ENCODE measurements at regions not wholly inside any gene's neighbourhood (a gene's known extent, or its start where the extent isn't known, plus 50 kb on each side); places are given as distances from the start of the nearest gene placed in this dataset.

DNA sequence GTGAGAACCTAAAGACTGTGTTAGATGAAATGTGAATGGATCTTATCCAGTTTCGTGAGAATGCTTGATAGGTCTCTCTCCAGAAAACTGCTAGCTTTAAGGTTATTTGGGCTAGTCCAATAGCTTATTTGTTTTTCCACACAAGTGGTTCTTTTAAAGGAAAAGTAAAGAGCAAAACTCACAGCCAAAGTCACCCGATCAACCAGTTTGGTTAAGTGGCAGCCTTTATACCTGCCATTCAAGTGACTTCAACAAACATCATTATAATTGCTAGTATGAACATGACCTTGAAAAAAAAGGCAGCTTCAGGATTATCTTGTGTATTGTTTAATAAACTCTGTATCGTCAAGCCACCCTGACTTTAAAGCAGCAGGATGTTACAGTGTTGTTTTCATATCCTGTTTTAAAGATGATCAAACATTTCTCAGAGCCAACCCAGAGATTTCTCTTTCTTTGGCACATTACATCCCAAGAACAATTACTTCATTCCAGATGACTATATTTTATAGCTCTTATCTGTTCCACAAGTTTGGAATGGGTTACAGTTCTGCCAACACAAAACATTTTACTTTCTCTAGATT lies 253.4 kb downstream of the EPHA7 start:
- TF ChIP-seq, protein P1, sequence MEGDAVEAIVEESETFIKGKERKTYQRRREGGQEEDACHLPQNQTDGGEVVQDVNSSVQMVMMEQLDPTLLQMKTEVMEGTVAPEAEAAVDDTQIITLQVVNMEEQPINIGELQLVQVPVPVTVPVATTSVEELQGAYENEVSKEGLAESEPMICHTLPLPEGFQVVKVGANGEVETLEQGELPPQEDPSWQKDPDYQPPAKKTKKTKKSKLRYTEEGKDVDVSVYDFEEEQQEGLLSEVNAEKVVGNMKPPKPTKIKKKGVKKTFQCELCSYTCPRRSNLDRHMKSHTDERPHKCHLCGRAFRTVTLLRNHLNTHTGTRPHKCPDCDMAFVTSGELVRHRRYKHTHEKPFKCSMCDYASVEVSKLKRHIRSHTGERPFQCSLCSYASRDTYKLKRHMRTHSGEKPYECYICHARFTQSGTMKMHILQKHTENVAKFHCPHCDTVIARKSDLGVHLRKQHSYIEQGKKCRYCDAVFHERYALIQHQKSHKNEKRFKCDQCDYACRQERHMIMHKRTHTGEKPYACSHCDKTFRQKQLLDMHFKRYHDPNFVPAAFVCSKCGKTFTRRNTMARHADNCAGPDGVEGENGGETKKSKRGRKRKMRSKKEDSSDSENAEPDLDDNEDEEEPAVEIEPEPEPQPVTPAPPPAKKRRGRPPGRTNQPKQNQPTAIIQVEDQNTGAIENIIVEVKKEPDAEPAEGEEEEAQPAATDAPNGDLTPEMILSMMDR (IDR thresholded peaks at IDR 0.05; ENCODE audit: poor library complexity) = no peak
- no peak for TF ChIP-seq EZH2 (IDR thresholded peaks at IDR 0.05; ENCODE audit: borderline replicate concordance)

All from hepatocyte (in vitro differentiated cells).